DND-41 (cell line): ENCODE measurements at regions not wholly inside any gene's neighbourhood (a gene's known extent, or its start where the extent isn't known, plus 50 kb on each side); places are given as distances from the start of the nearest gene placed in this dataset.

ENCODE experiments used
- ATAC-seq: fragments of 200-7000 bp; cut with Tn5 transposase; 3 replicates; pipeline ENCODE4 v1.9.1; 2021; ENCODE audit warnings: low read depth; ENCODE audit not compliant: insufficient read depth
- DNase-seq: peaks from one replicate; pipeline ENCODE4 v3.0.0-alpha.2; 2020
- H2AFZ ChIP-seq: 2 replicates; pipeline ENCODE4 v1.6.0; 2012; ENCODE audit warnings: low read depth, low read length
- H3K27ac ChIP-seq: 2 replicates; pipeline ENCODE4 v1.5.1; 2012; ENCODE audit warnings: low read length, inconsistent platforms
- H3K27me3 ChIP-seq: fragments of 200-600 bp; sonication (generic); 2 replicates; pipeline ENCODE4 v1.6.0; 2012; ENCODE audit warnings: low read length, mild to moderate bottlenecking, inconsistent platforms; ENCODE audit not compliant: insufficient read depth, poor library complexity
- H3K36me3 ChIP-seq: 2 replicates; pipeline ENCODE4 v1.5.1; 2012; ENCODE audit warnings: low read length, inconsistent platforms; ENCODE audit not compliant: insufficient read depth
- H3K4me1 ChIP-seq: 2 replicates; pipeline ENCODE4 v1.5.1; 2012; ENCODE audit warnings: mild to moderate bottlenecking, low read length; ENCODE audit not compliant: insufficient read depth
- H3K4me2 ChIP-seq: 2 replicates; pipeline ENCODE4 v1.6.0; 2012; ENCODE audit warnings: mild to moderate bottlenecking, moderate library complexity, low read length, inconsistent platforms; ENCODE audit not compliant: insufficient read depth
- H3K4me3 ChIP-seq, 2 experiments: fragments of 200-600 bp in 1 of 2; shearing (Covaris generic) in 1 of 2; 2 replicates each; pipeline ENCODE4 v1.5.1; 2012 to 2016; ENCODE audit warnings: inconsistent platforms in 2 of 2, low read length in 2 of 2, mild to moderate bottlenecking in 2 of 2, low read depth in 1 of 2, moderate library complexity in 1 of 2
- H3K79me2 ChIP-seq: 2 replicates; pipeline ENCODE4 v1.6.0; 2012; ENCODE audit warnings: low read length, inconsistent platforms; ENCODE audit not compliant: insufficient read depth
- H3K9ac ChIP-seq: 2 replicates; pipeline ENCODE4 v1.6.0; 2012; ENCODE audit warnings: low read depth, mild to moderate bottlenecking, inconsistent platforms, low read length, moderate library complexity
- H3K9me3 ChIP-seq: 2 replicates; pipeline ENCODE4 v1.5.1; 2012; ENCODE audit warnings: low read length, moderate library complexity, mild to moderate bottlenecking, inconsistent platforms; ENCODE audit not compliant: insufficient read depth, severe bottlenecking
- H4K20me1 ChIP-seq: 2 replicates; pipeline ENCODE4 v1.6.0; 2012; ENCODE audit warnings: low read length; ENCODE audit not compliant: insufficient read depth
- CTCF ChIP-seq: IDR thresholded peaks from 2 replicates; pipeline ENCODE4 v1.5.1; 2012; ENCODE audit warnings: borderline replicate concordance, low read length, moderate library complexity, mild to moderate bottlenecking; ENCODE audit not compliant: poor library complexity, severe bottlenecking; ENCODE audit errors: extremely low read depth
- EZH2 ChIP-seq: IDR thresholded peaks from 3 replicates; pipeline ENCODE4 v1.6.1; 2012; ENCODE audit warnings: borderline replicate concordance, low read depth, mild to moderate bottlenecking, moderate library complexity, low read length, inconsistent platforms; ENCODE audit not compliant: severe bottlenecking

GRCh38 chr5:166746506-166746905 lies 1544.9 kb upstream of the WWC1 start:
- Histone ChIP-seq H3K27me3 (no peaks in the 10 kb centered on the region), H2AFZ (no peak overlapping the region), H3K36me3 (no peaks in the 10 kb centered on the region), H3K4me2 (no peak overlapping the region), H4K20me1 (no peaks in the 10 kb centered on the region), H3K4me3 (no peak overlapping the region), H3K27ac (no peak overlapping the region), H3K9me3 (no peaks in the 10 kb centered on the region), H3K79me2 (no peaks in the 10 kb centered on the region), H3K9ac (no peak overlapping the region), H3K4me1 (no peaks in the 10 kb centered on the region)
- ATAC-seq (no peak), DNase-seq (no peak)
- TF ChIP-seq CTCF (no peak), EZH2 (no peak)

GRCh38 chr5:166750376-166750775 lies 1541.1 kb upstream of the WWC1 start:
- no peaks in the 10 kb centered on the region for H3K4me1 ChIP-seq
- no peak overlapping the region for H3K4me2 ChIP-seq
- no peak overlapping the region for H3K27ac ChIP-seq
- no peak for ATAC-seq
- no peaks in the 10 kb centered on the region for H4K20me1 ChIP-seq
- no peak for DNase-seq
- H3K27me3 ChIP-seq, result no peaks in the 10 kb centered on the region
- H3K36me3 ChIP-seq, result no peaks in the 10 kb centered on the region
- no peaks in the 10 kb centered on the region for H3K79me2 ChIP-seq
- no peak overlapping the region for H3K9ac ChIP-seq
- H3K9me3 ChIP-seq, result no peaks in the 10 kb centered on the region
- TF ChIP-seq EZH2 (no peak), CTCF (no peak)
- no peak overlapping the region for H3K4me3 ChIP-seq
- H2AFZ ChIP-seq, result no peak overlapping the region

GRCh38 chr5:166758151-166758550 lies 1533.3 kb upstream of the WWC1 start:
- Histone ChIP-seq H3K4me3 (no peak overlapping the region), H3K79me2 (no peaks in the 10 kb centered on the region), H3K4me2 (no peak overlapping the region), H4K20me1 (no peaks in the 10 kb centered on the region), H2AFZ (no peak overlapping the region), H3K27ac (no peak overlapping the region), H3K4me1 (no peaks in the 10 kb centered on the region), H3K27me3 (no peaks in the 10 kb centered on the region), H3K9me3 (peaks cover 3% of the 10 kb centered on the region), H3K36me3 (no peaks in the 10 kb centered on the region), H3K9ac (no peak overlapping the region)
- DNase-seq, result no peak
- ATAC-seq, result no peak
- TF ChIP-seq CTCF, result no peak
- TF ChIP-seq EZH2, result no peak

- Histone ChIP-seq H3K27me3 (no peaks in the 10 kb centered on the region), H3K27ac (no peak overlapping the region), H3K4me1 (no peaks in the 10 kb centered on the region), H3K36me3 (no peaks in the 10 kb centered on the region), H3K9me3 (no peaks in the 10 kb centered on the region), H3K79me2 (no peaks in the 10 kb centered on the region), H3K4me2 (no peak overlapping the region), H2AFZ (no peak overlapping the region), H4K20me1 (no peaks in the 10 kb centered on the region), H3K4me3 (no peak overlapping the region), H3K9ac (no peak overlapping the region)
- DNase-seq, result no peak
- no peak for ATAC-seq
- TF ChIP-seq CTCF (no peak), EZH2 (no peak)
Observed at GRCh38 chr5:166767858-166768257, 1523.6 kb upstream of the WWC1 start.
